K562 (cell line): ENCODE measurements at regions not wholly inside any gene's neighbourhood (a gene's known extent, or its start where the extent isn't known, plus 50 kb on each side); places are given as distances from the start of the nearest gene placed in this dataset.

Experiments used
- ATAC-seq: fragments of 200-7000 bp; cut with Tn5 transposase; 3 replicates; pipeline ENCODE4 v1.9.1; 2020; ENCODE audit warnings: moderate library complexity
- BruUV-seq: library from RNA; stranded (reverse); fragments of 400-500 nt; replicated peaks from 2 replicates; lab custom pipeline; 2021; lab: Mats Ljungman, UMichigan
- CTCF ChIA-PET: fragments of 300-600 bp; formaldehyde crosslinking; extraction: SDS; loops from one replicate; lab custom pipeline; 2021; ENCODE audit warnings: low intra/inter-chr PET ratio; lab: Yijun Ruan, JAX
- POLR2A ChIA-PET: fragments of 300-600, 350-650 bp; sonication (Branson Sonifier 250); formaldehyde crosslinking; extraction: SDS; loops from one replicate; lab custom pipeline; 2021; ENCODE audit warnings: antibody characterized with exemption, inconsistent platforms; lab: Yijun Ruan, JAX
- DNase-seq, 4 experiments: peaks; one replicate each; pipeline versions ENCODE4 v3.0.0 to v3.0.0-alpha.2; 2011 to 2018; ENCODE audit warnings: low spot score in 3 of 4, mixed read lengths in 3 of 4; ENCODE audit errors: extremely low read depth in 1 of 4
- FAIRE-seq: peaks from 2 replicates; lab custom pipeline; 2011; peaks lifted over from hg19 to GRCh38; lab: Jason Lieb, UNC
- H2AFZ ChIP-seq: 2 replicates; pipeline ENCODE4 v1.6.0; 2011; ENCODE audit warnings: low read depth, low read length, control low read depth, inconsistent platforms
- H3K27ac ChIP-seq: fragments of 200-600 bp; 3 replicates; pipeline ENCODE4 v1.8.0; 2011; ENCODE audit warnings: low read depth, mild to moderate bottlenecking, control low read depth, inconsistent platforms, low read length, moderate library complexity, mixed read lengths; ENCODE audit errors: extremely low read depth
- H3K27me3 ChIP-seq, 2 experiments: fragments of 300-600 bp in 1 of 2; 2 replicates in 1 of 2; 3 replicates in 1 of 2; pipeline versions ENCODE4 v1.6.0 to v1.8.0; 2011; ENCODE audit warnings: inconsistent platforms in 2 of 2, low read length in 2 of 2, mild to moderate bottlenecking in 1 of 2, mixed read lengths in 1 of 2, moderate library complexity in 1 of 2; ENCODE audit not compliant: control insufficient read depth in 2 of 2, insufficient read depth in 2 of 2
- H3K36me3 ChIP-seq: fragments of 300-600 bp; 3 replicates; pipeline ENCODE4 v1.8.0; 2011; ENCODE audit warnings: mild to moderate bottlenecking, low read length, inconsistent platforms; ENCODE audit not compliant: control insufficient read depth, insufficient read depth
- H3K4me1 ChIP-seq, 2 experiments: fragments of 200-600 bp in 1 of 2; replicated peaks in 1 of 2; 2 replicates in 1 of 2; 3 replicates in 1 of 2; pipeline versions ENCODE4 v1.5.1 to v1.8.0; 2011; ENCODE audit warnings: inconsistent platforms in 2 of 2, low read length in 2 of 2, mild to moderate bottlenecking in 1 of 2, mixed read lengths in 1 of 2, moderate library complexity in 1 of 2; ENCODE audit not compliant: control insufficient read depth in 2 of 2, insufficient read depth in 2 of 2
- H3K4me2 ChIP-seq: 2 replicates; pipeline ENCODE4 v1.6.1; 2011; ENCODE audit warnings: low read length, control low read depth, inconsistent platforms, mixed read lengths; ENCODE audit not compliant: insufficient read depth
- H3K4me3 ChIP-seq: fragments of 200-600 bp; sonication (generic), shearing (Covaris generic); 2 replicates; pipeline ENCODE4 v1.5.1; 2016; ENCODE audit warnings: control low read depth, inconsistent platforms
- H3K79me2 ChIP-seq: fragments of 200-600 bp; 3 replicates; pipeline ENCODE4 v1.8.0; 2011; ENCODE audit warnings: low read length, inconsistent platforms; ENCODE audit not compliant: control insufficient read depth, insufficient read depth
- H3K9ac ChIP-seq, 2 experiments: 2 replicates each; pipeline versions ENCODE4 v1.6.0 to v1.6.1; 2011; ENCODE audit warnings: low read depth in 2 of 2, low read length in 2 of 2, control low read depth in 1 of 2, inconsistent platforms in 1 of 2, mild to moderate bottlenecking in 1 of 2, mixed read lengths in 1 of 2; ENCODE audit not compliant: insufficient read depth in 1 of 2
- H3K9me1 ChIP-seq: one replicate; pipeline ENCODE4 v1.6.0; 2011; ENCODE audit warnings: inconsistent platforms, mild to moderate bottlenecking, low read length, moderate library complexity; ENCODE audit not compliant: control insufficient read depth, insufficient read depth
- H3K9me3 ChIP-seq: replicated peaks from 2 replicates; pipeline ENCODE4 v1.5.1; 2011; ENCODE audit warnings: low read depth, low read length, inconsistent platforms; ENCODE audit not compliant: control insufficient read depth, insufficient read depth
- H4K20me1 ChIP-seq: replicated peaks from 2 replicates; pipeline ENCODE4 v1.6.1; 2011; ENCODE audit warnings: low read length, inconsistent platforms, mixed read lengths; ENCODE audit not compliant: control insufficient read depth, insufficient read depth
- ADNP ChIP-seq: fragments of 200-800 bp; sonication (Bioruptor generic); IDR thresholded peaks from 2 replicates; pipeline ENCODE4 v1.6.1; 2016; ENCODE audit warnings: missing genetic modification characterization, missing compliant biosample characterization
- CBX2 ChIP-seq: fragments of 200-600 bp; sonication (generic); IDR thresholded peaks from one replicate; pipeline ENCODE4 v1.6.1; 2012; ENCODE audit warnings: mild to moderate bottlenecking, low read length, inconsistent platforms; ENCODE audit not compliant: insufficient read depth, poor library complexity, severe bottlenecking
- E2F3 ChIP-seq: fragments of 250-450 bp; sonication (Bioruptor Pico); IDR thresholded peaks from 2 replicates; pipeline ENCODE4 v1.4.0; 2020; ENCODE audit warnings: mild to moderate bottlenecking
- FOSL1 ChIP-seq: fragments of 200-800 bp; sonication (Bioruptor generic); conservative IDR thresholded peaks from 2 replicates; pipeline ENCODE4 v1.6.1; 2016; ENCODE audit warnings: missing genetic modification characterization, missing compliant biosample characterization
- HDAC1 ChIP-seq, 2 experiments: fragments of 450-650 bp; IDR thresholded peaks; 2 replicates each; pipeline ENCODE4 v1.6.1; 2016 to 2017; ENCODE audit warnings: inconsistent platforms in 1 of 2, mild to moderate bottlenecking in 1 of 2, moderate library complexity in 1 of 2
- MTA1 ChIP-seq: fragments of 450-650 bp; IDR thresholded peaks from 2 replicates; pipeline ENCODE4 v1.6.1; 2017; ENCODE audit warnings: borderline replicate concordance
- MYC ChIP-seq, 2 experiments: fragments of 250-450 bp in 1 of 2; sonication (Bioruptor Pico) in 1 of 2; IDR thresholded peaks; 2 replicates each; pipeline versions ENCODE4 v1.5.1 to v1.6.1; 2012 to 2021; ENCODE audit warnings: low read depth in 2 of 2, borderline replicate concordance in 1 of 2, improper control_type of control experiment in 1 of 2, low read length in 1 of 2, mild to moderate bottlenecking in 1 of 2, moderate library complexity in 1 of 2
- PPARD ChIP-seq: fragments of 250-450 bp; sonication (Bioruptor Pico); IDR thresholded peaks from 2 replicates; pipeline ENCODE4 v1.8.0; 2022; ENCODE audit warnings: inconsistent platforms, mild to moderate bottlenecking, moderate library complexity
- RNF219 ChIP-seq: fragments of 250-450 bp; sonication (Bioruptor Pico); IDR thresholded peaks from 2 replicates; pipeline ENCODE4 v1.5.0; 2022; ENCODE audit warnings: mild to moderate bottlenecking
- SNIP1 ChIP-seq: fragments of 450-650 bp; IDR thresholded peaks from 2 replicates; pipeline ENCODE4 v1.7.1; 2017; ENCODE audit warnings: low read depth, mild to moderate bottlenecking
- SRSF1 ChIP-seq: fragments of 200-400 bp; formaldehyde crosslinking; IDR thresholded peaks from 2 replicates; pipeline ENCODE4 v1.6.1; 2017; ENCODE audit warnings: mild to moderate bottlenecking, low read depth, low read length, moderate library complexity
- SUPT5H ChIP-seq: fragments of 450-650 bp; IDR thresholded peaks from 2 replicates; pipeline ENCODE4 v1.6.1; 2016
- THRAP3 ChIP-seq: fragments of 450-650 bp; IDR thresholded peaks from 2 replicates; pipeline ENCODE4 v1.6.1; 2016; ENCODE audit warnings: mild to moderate bottlenecking, inconsistent platforms, borderline replicate concordance
- XRCC4 ChIP-seq: IDR thresholded peaks from one replicate; pipeline ENCODE4 v1.6.1; 2011; ENCODE audit not compliant: insufficient read depth, insufficient read length; ENCODE audit errors: extremely low read depth
- ZNF3 ChIP-seq: fragments of 250-450 bp; sonication (Bioruptor Pico); IDR thresholded peaks from 2 replicates; pipeline ENCODE4 v1.5.0; 2021; ENCODE audit warnings: mild to moderate bottlenecking, moderate library complexity
- WGBS: fragments of 100-300 bp; shearing (Covaris generic); methylation state at CpG from one replicate; pipeline ENCODE4 v1.1.6; 2016; ENCODE audit warnings: low coverage, mixed read lengths; ENCODE audit not compliant: insufficient coverage; ENCODE audit errors: missing lambda C conversion rate; 5-methylcytosine and 5-hydroxymethylcytosine counted together
- in situ Hi-C: fragments of 300-500 bp; cut with MboI; formaldehyde crosslinking; loops from 4 replicates; pipeline ENCODE4 v1.15.0; 2018; ENCODE audit warnings: inconsistent platforms, mixed read lengths
- intact Hi-C: fragments of 100-400 bp; cut with micrococcal nuclease; formaldehyde crosslinking; loops from 2 replicates; pipeline ENCODE4 v1.14.2; 2022
- TF ChIP-seq, protein P1 (sequence below): sonication (generic); formaldehyde crosslinking; IDR thresholded peaks from 2 replicates; pipeline ENCODE4 v1.4.0; 2020; ENCODE audit warnings: mild to moderate bottlenecking, missing genetic modification reagents
- TF ChIP-seq, protein P2 (sequence below), 2 experiments: fragments of 450-650 bp in 1 of 2; sonication (generic) in 1 of 2; formaldehyde crosslinking in 1 of 2; IDR thresholded peaks in 1 of 2; conservative IDR thresholded peaks in 1 of 2; 2 replicates each; pipeline versions ENCODE4 v1.6.1 to v1.8.1; 2016 to 2023; ENCODE audit warnings: mild to moderate bottlenecking in 2 of 2, moderate library complexity in 2 of 2, inconsistent platforms in 1 of 2, missing genetic modification reagents in 1 of 2

DNA sequence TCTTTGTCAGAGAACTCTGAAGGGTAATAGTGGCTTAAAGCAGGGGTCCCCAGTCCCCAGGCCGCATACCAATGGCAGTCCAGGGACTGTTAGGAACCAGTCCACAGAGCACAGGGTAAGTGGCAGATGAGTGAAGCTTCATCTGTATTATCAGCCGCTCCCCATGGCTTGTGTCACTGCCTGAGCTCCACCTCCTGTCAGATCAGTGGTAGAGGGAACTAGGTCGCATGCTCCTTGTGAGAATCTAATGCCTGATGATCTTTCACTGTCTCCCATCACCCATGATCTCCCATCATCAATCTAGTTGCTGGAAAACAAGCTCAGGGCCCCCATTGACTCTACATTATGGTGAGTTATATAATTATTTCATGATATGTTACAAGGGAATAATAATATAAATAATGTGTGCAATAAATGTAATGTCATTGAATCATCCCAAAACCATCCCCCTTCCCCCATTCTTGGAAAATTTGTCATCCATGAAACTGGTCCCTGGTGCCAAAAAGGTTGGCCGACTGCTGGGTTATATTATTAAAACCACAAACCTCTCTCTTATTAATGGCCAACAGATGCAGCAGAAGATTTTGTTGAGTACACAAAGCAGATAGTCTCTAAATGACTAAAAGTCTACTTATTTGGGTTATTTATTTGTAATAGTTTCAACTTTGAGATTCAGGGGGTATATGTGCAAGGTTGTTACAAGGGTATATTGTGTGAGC, 782.7 kb downstream of the CDH11 start (continued):
- TF ChIP-seq MYC (IDR thresholded peaks at IDR 0.05; ENCODE audit: low read depth, low read length) = no peak
- TF ChIP-seq MYC (CRISPR knock-in tag; IDR thresholded peaks at IDR 0.05; ENCODE audit: borderline replicate concordance, low read depth) = no peak
- no peak for TF ChIP-seq CBX2
- no peak for TF ChIP-seq E2F3
- TF ChIP-seq HDAC1 (IDR thresholded peaks at IDR 0.05) = no peak
- TF ChIP-seq MTA1 = no peak
- TF ChIP-seq ADNP = no peak
- no peak for TF ChIP-seq FOSL1 (tag)

GRCh38 chr16:64321881-64322280, 800.0 kb downstream of the CDH11 start:
- TF ChIP-seq SNIP1 (no peak), RNF219 (no peak), SRSF1 (no peak), SUPT5H (no peak), XRCC4 (no peak), PPARD (CRISPR knock-in tag) (no peak), ZNF3 (CRISPR knock-in tag) (no peak), THRAP3 (no peak)
- TF ChIP-seq, protein P1, sequence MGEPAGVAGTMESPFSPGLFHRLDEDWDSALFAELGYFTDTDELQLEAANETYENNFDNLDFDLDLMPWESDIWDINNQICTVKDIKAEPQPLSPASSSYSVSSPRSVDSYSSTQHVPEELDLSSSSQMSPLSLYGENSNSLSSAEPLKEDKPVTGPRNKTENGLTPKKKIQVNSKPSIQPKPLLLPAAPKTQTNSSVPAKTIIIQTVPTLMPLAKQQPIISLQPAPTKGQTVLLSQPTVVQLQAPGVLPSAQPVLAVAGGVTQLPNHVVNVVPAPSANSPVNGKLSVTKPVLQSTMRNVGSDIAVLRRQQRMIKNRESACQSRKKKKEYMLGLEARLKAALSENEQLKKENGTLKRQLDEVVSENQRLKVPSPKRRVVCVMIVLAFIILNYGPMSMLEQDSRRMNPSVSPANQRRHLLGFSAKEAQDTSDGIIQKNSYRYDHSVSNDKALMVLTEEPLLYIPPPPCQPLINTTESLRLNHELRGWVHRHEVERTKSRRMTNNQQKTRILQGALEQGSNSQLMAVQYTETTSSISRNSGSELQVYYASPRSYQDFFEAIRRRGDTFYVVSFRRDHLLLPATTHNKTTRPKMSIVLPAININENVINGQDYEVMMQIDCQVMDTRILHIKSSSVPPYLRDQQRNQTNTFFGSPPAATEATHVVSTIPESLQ (CRISPR knock-in tag) = no peak
- TF ChIP-seq, protein P2, sequence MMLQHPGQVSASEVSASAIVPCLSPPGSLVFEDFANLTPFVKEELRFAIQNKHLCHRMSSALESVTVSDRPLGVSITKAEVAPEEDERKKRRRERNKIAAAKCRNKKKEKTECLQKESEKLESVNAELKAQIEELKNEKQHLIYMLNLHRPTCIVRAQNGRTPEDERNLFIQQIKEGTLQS (IDR thresholded peaks at IDR 0.05) = no peak
- TF ChIP-seq, protein P2 (CRISPR knock-in tag; conservative IDR thresholded peaks at IDR 0.05) = no peak
- in situ Hi-C loops (no loop called here), intact Hi-C loops (no loop called here)
- ATAC-seq (no peak), FAIRE-seq (no peak), DNase-seq (no peak)
- Histone ChIP-seq H3K36me3 (no peaks in the 10 kb centered on the region), H3K4me1 (no peaks in the 10 kb centered on the region), H3K27me3 (no peaks in the 10 kb centered on the region), H3K79me2 (no peaks in the 10 kb centered on the region), H2AFZ (no peak overlapping the region), H3K9ac (no peak overlapping the region), H3K4me3 (no peak overlapping the region), H3K4me2 (no peak overlapping the region), H3K27ac (no peak overlapping the region), H3K9me1 (no peaks in the 10 kb centered on the region), H3K9me3 (no peaks in the 10 kb centered on the region), H4K20me1 (no peaks in the 10 kb centered on the region)
- BruUV-seq = no TSS peak
- CTCF ChIA-PET = no interaction called here
- POLR2A ChIA-PET = no interaction called here
- WGBS = 0% methylated on average over 2 of the region's 2 CpGs
